IMR-90 (cell line): ENCODE measurements at regions not wholly inside any gene's neighbourhood (a gene's known extent, or its start where the extent isn't known, plus 50 kb on each side); places are given as distances from the start of the nearest gene placed in this dataset.

ENCODE experiments used
- ATAC-seq: fragments of 200-7000 bp; cut with Tn5 transposase; 2 replicates; pipeline ENCODE4 v1.9.1; 2020; ENCODE audit warnings: low read depth, mild to moderate bottlenecking, moderate library complexity
- BruUV-seq: library from RNA; stranded (reverse); fragments of 400-500 nt; replicated peaks from 2 replicates; lab custom pipeline; 2021; lab: Mats Ljungman, UMichigan
- CTCF ChIA-PET: fragments of 300-600 bp; formaldehyde crosslinking; extraction: SDS; loops from one replicate; lab custom pipeline; 2021; ENCODE audit warnings: antibody characterized with exemption; lab: Yijun Ruan, JAX
- POLR2A ChIA-PET: fragments of 300-600 bp; sonication (Branson Sonifier 250); formaldehyde crosslinking; loops from one replicate; lab custom pipeline; 2022; ENCODE audit warnings: antibody characterized with exemption; ENCODE audit not compliant: unreplicated experiment; lab: Charles Lee
- DNase-seq: peaks from one replicate; pipeline ENCODE4 v3.0.0; 2013
- H2AFZ ChIP-seq: replicated peaks from 2 replicates; pipeline ENCODE3; 2013; ENCODE audit warnings: low read length, mild to moderate bottlenecking; ENCODE audit not compliant: poor library complexity
- H2AK5ac ChIP-seq: 2 replicates; pipeline ENCODE4 v1.6.1; 2013; ENCODE audit warnings: low read depth, low read length, inconsistent platforms
- H2AK9ac ChIP-seq: replicated peaks from 2 replicates; pipeline ENCODE3; 2013; ENCODE audit warnings: mild to moderate bottlenecking, low read depth, low read length, moderate library complexity; ENCODE audit not compliant: poor library complexity
- H2BK120ac ChIP-seq: 2 replicates; pipeline ENCODE4 v1.6.1; 2013; ENCODE audit warnings: low read depth, low read length, inconsistent platforms
- H2BK15ac ChIP-seq: 3 replicates; pipeline ENCODE4 v1.6.1; 2013; ENCODE audit warnings: low read depth, low read length, inconsistent platforms
- H2BK20ac ChIP-seq: 2 replicates; pipeline ENCODE4 v1.6.1; 2013; ENCODE audit warnings: low read depth, mild to moderate bottlenecking, inconsistent platforms, low read length, moderate library complexity
- H2BK5ac ChIP-seq: 2 replicates; pipeline ENCODE4 v1.6.1; 2013; ENCODE audit warnings: mild to moderate bottlenecking, low read depth, low read length, inconsistent platforms; ENCODE audit not compliant: poor library complexity, severe bottlenecking
- H3K14ac ChIP-seq: replicated peaks from 2 replicates; pipeline ENCODE4 v1.6.1; 2013; ENCODE audit warnings: low read depth, low read length, inconsistent platforms
- H3K18ac ChIP-seq: 2 replicates; pipeline ENCODE4 v1.6.1; 2013; ENCODE audit warnings: low read depth, low read length, control low read depth
- H3K23ac ChIP-seq: 2 replicates; pipeline ENCODE4 v1.6.1; 2013; ENCODE audit warnings: low read depth, low read length, inconsistent platforms
- H3K27ac ChIP-seq: 2 replicates; pipeline ENCODE4 v1.5.1; 2013; ENCODE audit warnings: mild to moderate bottlenecking, control low read depth, low read length; ENCODE audit not compliant: insufficient read depth
- H3K27me3 ChIP-seq: 2 replicates; pipeline ENCODE4 v1.6.1; 2013; ENCODE audit warnings: low read length; ENCODE audit not compliant: control insufficient read depth, insufficient read depth
- H3K36me3 ChIP-seq: 2 replicates; pipeline ENCODE4 v1.6.1; 2013; ENCODE audit warnings: low read length, mixed read lengths; ENCODE audit not compliant: control insufficient read depth, insufficient read depth
- H3K4ac ChIP-seq: 2 replicates; pipeline ENCODE4 v1.6.1; 2013; ENCODE audit warnings: low read depth, low read length, inconsistent platforms
- H3K4me1 ChIP-seq: 2 replicates; pipeline ENCODE4 v1.6.1; 2013; ENCODE audit warnings: low read length, mixed read lengths; ENCODE audit not compliant: control insufficient read depth, insufficient read depth
- H3K4me2 ChIP-seq: 2 replicates; pipeline ENCODE4 v1.6.1; 2013; ENCODE audit warnings: low read depth, mild to moderate bottlenecking, control low read depth, low read length, moderate library complexity
- H3K4me3 ChIP-seq: 2 replicates; pipeline ENCODE4 v1.5.1; 2013; ENCODE audit warnings: low read depth, mild to moderate bottlenecking, control low read depth, low read length, moderate library complexity; ENCODE audit not compliant: insufficient read depth
- H3K56ac ChIP-seq: 2 replicates; pipeline ENCODE4 v1.6.1; 2013; ENCODE audit warnings: low read length, inconsistent platforms; ENCODE audit not compliant: insufficient read depth; ENCODE audit errors: extremely low read depth
- H3K79me1 ChIP-seq, 2 experiments: 2 replicates each; pipeline ENCODE4 v1.6.1; 2013; ENCODE audit warnings: low read length in 2 of 2, inconsistent platforms in 1 of 2, low read depth in 1 of 2
- H3K9ac ChIP-seq: 2 replicates; pipeline ENCODE4 v1.6.1; 2013; ENCODE audit warnings: low read depth, low read length, control low read depth
- H3K9me1 ChIP-seq: 2 replicates; pipeline ENCODE4 v1.6.1; 2013; ENCODE audit warnings: low read length, inconsistent platforms; ENCODE audit not compliant: insufficient read depth
- H3K9me3 ChIP-seq: 2 replicates; pipeline ENCODE4 v1.6.1; 2013; ENCODE audit warnings: low read length; ENCODE audit not compliant: control insufficient read depth, insufficient read depth
- H4K20me1 ChIP-seq: 2 replicates; pipeline ENCODE4 v1.6.1; 2013; ENCODE audit warnings: low read length, inconsistent platforms; ENCODE audit not compliant: insufficient read depth
- H4K5ac ChIP-seq: 2 replicates; pipeline ENCODE4 v1.6.1; 2013; ENCODE audit warnings: mild to moderate bottlenecking, low read depth, low read length, control low read depth
- H4K8ac ChIP-seq, 2 experiments: 2 replicates each; pipeline ENCODE4 v1.6.1; 2013; ENCODE audit warnings: low read depth in 2 of 2, low read length in 2 of 2, control low read depth in 1 of 2, inconsistent platforms in 1 of 2
- H4K91ac ChIP-seq: 2 replicates; pipeline ENCODE4 v1.6.1; 2013; ENCODE audit warnings: low read depth, low read length, inconsistent platforms; ENCODE audit not compliant: insufficient read depth
- MAFK ChIP-seq: IDR thresholded peaks from 2 replicates; pipeline ENCODE4 v1.6.1; 2012; ENCODE audit warnings: low read depth, low read length, improper control_type of control experiment
- MAZ ChIP-seq: IDR thresholded peaks from 2 replicates; pipeline ENCODE4 v1.6.1; 2012; ENCODE audit warnings: low read depth, mild to moderate bottlenecking, low read length, improper control_type of control experiment, moderate library complexity, borderline replicate concordance
- MXI1 ChIP-seq: IDR thresholded peaks from 2 replicates; pipeline ENCODE4 v1.6.1; 2012; ENCODE audit warnings: low read depth, mild to moderate bottlenecking, low read length, moderate library complexity, borderline replicate concordance
- SMC3 ChIP-seq: fragments of 150-350 bp; IDR thresholded peaks from 2 replicates; pipeline ENCODE4 v1.6.1; 2016; ENCODE audit warnings: low read depth, mild to moderate bottlenecking, antibody characterized with exemption, low read length, moderate library complexity
- WGBS, 2 experiments: methylation state at CpG; one replicate each; pipeline versions ENCODE4 v1.1.5 to v1.1.7; 2013; ENCODE audit warnings: missing lambda C conversion rate in 2 of 2; ENCODE audit not compliant: insufficient read length in 1 of 2; ENCODE audit errors: extremely low coverage in 2 of 2; 5-methylcytosine and 5-hydroxymethylcytosine counted together
- dilution Hi-C: fragments of 300-500 bp; cut with HindIII; formaldehyde crosslinking; loops from one replicate; pipeline ENCODE4 v1.14.3; 2018; ENCODE audit warnings: low sequenced_read_pairs; ENCODE audit not compliant: unreplicated experiment
- in situ Hi-C: fragments of 300-500 bp; cut with MboI; formaldehyde crosslinking; loops from 3 replicates; pipeline ENCODE4 v1.14.3; 2019; ENCODE audit warnings: low sequenced_read_pairs, inconsistent platforms, mixed read lengths
- intact Hi-C: fragments of 100-400 bp; cut with micrococcal nuclease; formaldehyde crosslinking; loops from 2 replicates; pipeline ENCODE4 v1.10.0; 2022
- TF ChIP-seq, protein P1 (sequence below): fragments of 150-350 bp; IDR thresholded peaks from 2 replicates; pipeline ENCODE4 v1.6.1; 2017; ENCODE audit warnings: mild to moderate bottlenecking, antibody characterized with exemption, low read length, low read depth
- TF ChIP-seq, protein P2 (sequence below): fragments of 150-350 bp; IDR thresholded peaks from 2 replicates; pipeline ENCODE4 v1.6.1; 2016; ENCODE audit warnings: low read depth, mild to moderate bottlenecking, low read length, moderate library complexity, borderline replicate concordance

- TF ChIP-seq, protein P1, sequence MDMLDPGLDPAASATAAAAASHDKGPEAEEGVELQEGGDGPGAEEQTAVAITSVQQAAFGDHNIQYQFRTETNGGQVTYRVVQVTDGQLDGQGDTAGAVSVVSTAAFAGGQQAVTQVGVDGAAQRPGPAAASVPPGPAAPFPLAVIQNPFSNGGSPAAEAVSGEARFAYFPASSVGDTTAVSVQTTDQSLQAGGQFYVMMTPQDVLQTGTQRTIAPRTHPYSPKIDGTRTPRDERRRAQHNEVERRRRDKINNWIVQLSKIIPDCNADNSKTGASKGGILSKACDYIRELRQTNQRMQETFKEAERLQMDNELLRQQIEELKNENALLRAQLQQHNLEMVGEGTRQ, result no peak
- TF ChIP-seq MAZ (no peak), SMC3 (no peak), MAFK (no peak), MXI1 (no peak)
- TF ChIP-seq, protein P2, sequence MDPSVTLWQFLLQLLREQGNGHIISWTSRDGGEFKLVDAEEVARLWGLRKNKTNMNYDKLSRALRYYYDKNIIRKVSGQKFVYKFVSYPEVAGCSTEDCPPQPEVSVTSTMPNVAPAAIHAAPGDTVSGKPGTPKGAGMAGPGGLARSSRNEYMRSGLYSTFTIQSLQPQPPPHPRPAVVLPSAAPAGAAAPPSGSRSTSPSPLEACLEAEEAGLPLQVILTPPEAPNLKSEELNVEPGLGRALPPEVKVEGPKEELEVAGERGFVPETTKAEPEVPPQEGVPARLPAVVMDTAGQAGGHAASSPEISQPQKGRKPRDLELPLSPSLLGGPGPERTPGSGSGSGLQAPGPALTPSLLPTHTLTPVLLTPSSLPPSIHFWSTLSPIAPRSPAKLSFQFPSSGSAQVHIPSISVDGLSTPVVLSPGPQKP, result no peak
- intact Hi-C loops, result no loop called here
- Histone ChIP-seq H2BK20ac (no peak overlapping the region), H3K56ac (no peak overlapping the region), H2BK5ac (no peak overlapping the region), H3K27me3 (no peaks in the 10 kb centered on the region), H4K20me1 (no peaks in the 10 kb centered on the region), H4K8ac (no peak overlapping the region), H2AK5ac (no peak overlapping the region), H3K23ac (no peak overlapping the region), H2BK120ac (no peak overlapping the region), H2AFZ (no peak overlapping the region), H3K4me1 (no peaks in the 10 kb centered on the region), H3K18ac (no peak overlapping the region), H4K5ac (no peak overlapping the region), H3K4me2 (no peak overlapping the region), H3K4me3 (no peak overlapping the region), H3K79me1 (no peaks in the 10 kb centered on the region), H3K9me1 (no peaks in the 10 kb centered on the region), H3K27ac (no peak overlapping the region), H2BK15ac (no peak overlapping the region), H3K4ac (no peak overlapping the region), H3K36me3 (no peaks in the 10 kb centered on the region), H2AK9ac (no peak overlapping the region), H3K9me3 (peaks cover 4% of the 10 kb centered on the region), H4K91ac (no peak overlapping the region), H3K9ac (no peak overlapping the region), H3K14ac (no peak overlapping the region)
- in situ Hi-C loops, result no loop called here
- no TSS peak for BruUV-seq
- no CpG with 5 or more reads among the region's 2 CpGs for WGBS, 2 experiments
- dilution Hi-C loops, result no loop called here
- POLR2A ChIA-PET, result no interaction called here
- ATAC-seq, result no peak
- no peak for DNase-seq
- CTCF ChIA-PET, result no interaction called here
These were observed 323.4 kb downstream of the CDH19 start for GRCh38 chr18:66280470-66280869.
